Endothelial cell of umbilical vein (primary cell): ENCODE measurements at regions not wholly inside any gene's neighbourhood (a gene's known extent, or its start where the extent isn't known, plus 50 kb on each side); places are given as distances from the start of the nearest gene placed in this dataset.

Experiments
- BruUV-seq: library from RNA; stranded (reverse); fragments of 400-500 nt; replicated peaks from 2 replicates; lab custom pipeline; 2021; lab: Mats Ljungman, UMichigan
- CTCF ChIA-PET: fragments of 300-600, 350-600 bp; sonication (Branson Sonifier 250); formaldehyde crosslinking; loops from one replicate; lab custom pipeline; 2021; ENCODE audit warnings: antibody characterized with exemption, inconsistent platforms; lab: Charles Lee
- POLR2A ChIA-PET: fragments of 300-600, 350-600 bp; sonication (Branson Sonifier 250); formaldehyde crosslinking; loops from one replicate; lab custom pipeline; 2021; ENCODE audit warnings: antibody characterized with exemption, inconsistent platforms; lab: Charles Lee
- DNase-seq: peaks from one replicate; pipeline ENCODE4 v3.0.0-alpha.2; 2011; ENCODE audit warnings: low read depth, low spot score
- FAIRE-seq: peaks from 2 replicates; lab custom pipeline; 2011; peaks lifted over from hg19 to GRCh38; lab: Jason Lieb, UNC
- H2AFZ ChIP-seq: 2 replicates; pipeline ENCODE4 v1.6.0; 2012; ENCODE audit warnings: low read depth, low read length, control low read depth, inconsistent platforms
- H3K27ac ChIP-seq: 2 replicates; pipeline ENCODE4 v1.5.1; 2011; ENCODE audit warnings: low read depth, mild to moderate bottlenecking, control low read depth, low read length, moderate library complexity; ENCODE audit not compliant: insufficient read depth
- H3K27me3 ChIP-seq, 2 experiments: 2 replicates each; pipeline versions ENCODE4 v1.6.0 to v1.6.1; 2011; ENCODE audit warnings: low read length in 2 of 2, mixed read lengths in 1 of 2; ENCODE audit not compliant: control insufficient read depth in 2 of 2, insufficient read depth in 2 of 2
- H3K36me3 ChIP-seq, 2 experiments: 2 replicates in 1 of 2; 3 replicates in 1 of 2; pipeline ENCODE4 v1.5.1; 2011; ENCODE audit warnings: low read length in 2 of 2, mild to moderate bottlenecking in 1 of 2, moderate library complexity in 1 of 2; ENCODE audit not compliant: control insufficient read depth in 2 of 2, insufficient read depth in 2 of 2; ENCODE audit errors: extremely low read depth in 1 of 2
- H3K4me1 ChIP-seq: 3 replicates; pipeline ENCODE4 v1.5.1; 2011; ENCODE audit warnings: mild to moderate bottlenecking, low read length; ENCODE audit not compliant: control insufficient read depth, insufficient read depth; ENCODE audit errors: extremely low read depth
- H3K4me2 ChIP-seq: 2 replicates; pipeline ENCODE4 v1.6.1; 2011; ENCODE audit warnings: low read length, control low read depth, mixed read lengths; ENCODE audit not compliant: insufficient read depth
- H3K4me3 ChIP-seq, 3 experiments: fragments of 200-600 bp in 1 of 3; sonication (generic), shearing (Covaris generic) in 1 of 3; replicated peaks in 1 of 3; 2 replicates each; pipeline ENCODE4 v1.5.1; 2011 to 2016; ENCODE audit warnings: control low read depth in 3 of 3, low read length in 3 of 3, mild to moderate bottlenecking in 2 of 3, inconsistent platforms in 1 of 3, low read depth in 1 of 3, moderate library complexity in 1 of 3; ENCODE audit not compliant: insufficient read depth in 1 of 3
- H3K79me2 ChIP-seq: 2 replicates; pipeline ENCODE4 v1.6.0; 2012; ENCODE audit warnings: low read length, inconsistent platforms; ENCODE audit not compliant: control insufficient read depth, insufficient read depth
- H3K9ac ChIP-seq: replicated peaks from 2 replicates; pipeline ENCODE3; 2011; ENCODE audit warnings: low read length, control low read depth; ENCODE audit not compliant: insufficient read depth; ENCODE audit errors: extremely low read depth
- H3K9me1 ChIP-seq: replicated peaks from 3 replicates; pipeline ENCODE4 v1.6.0; 2011; ENCODE audit warnings: mild to moderate bottlenecking, low read length; ENCODE audit not compliant: control insufficient read depth, insufficient read depth; ENCODE audit errors: extremely low read depth
- H3K9me3 ChIP-seq: replicated peaks from 2 replicates; pipeline ENCODE4 v1.5.1; 2012; ENCODE audit warnings: low read length, inconsistent platforms; ENCODE audit not compliant: control insufficient read depth, insufficient read depth
- H4K20me1 ChIP-seq: replicated peaks from 2 replicates; pipeline ENCODE3; 2011; ENCODE audit warnings: mild to moderate bottlenecking, low read length; ENCODE audit not compliant: control insufficient read depth, insufficient read depth; ENCODE audit errors: extremely low read depth
- CTCF ChIP-seq, 2 donors: IDR thresholded peaks; 1 replicate in 1 of 2; 2 replicates in 1 of 2; pipeline ENCODE4 v1.5.1; 2011; ENCODE audit warnings: low read length in 2 of 2, mild to moderate bottlenecking in 2 of 2, moderate library complexity in 2 of 2, control low read depth in 1 of 2, inconsistent platforms in 1 of 2, low read depth in 1 of 2; ENCODE audit not compliant: insufficient read depth in 1 of 2; ENCODE audit errors: extremely low read depth in 1 of 2
- EZH2 ChIP-seq: IDR thresholded peaks from 2 replicates; pipeline ENCODE4 v1.6.1; 2012; ENCODE audit warnings: borderline replicate concordance, low read depth, mild to moderate bottlenecking, moderate library complexity, low read length, inconsistent platforms; ENCODE audit not compliant: severe bottlenecking
- FOS ChIP-seq: IDR thresholded peaks from 2 replicates; pipeline ENCODE4 v1.6.1; 2011; ENCODE audit warnings: mild to moderate bottlenecking, low read length, moderate library complexity, borderline replicate concordance; ENCODE audit not compliant: insufficient read depth
- GATA2 ChIP-seq: IDR thresholded peaks from 2 replicates; pipeline ENCODE4 v1.7.0; 2011; ENCODE audit warnings: low read depth, mild to moderate bottlenecking, moderate library complexity, mixed read lengths, low read length; ENCODE audit not compliant: insufficient read length, insufficient read depth
- JUN ChIP-seq: IDR thresholded peaks from 2 replicates; pipeline ENCODE4 v1.6.1; 2011; ENCODE audit warnings: borderline replicate concordance, low read depth; ENCODE audit not compliant: insufficient read length, insufficient read depth
- MAX ChIP-seq: IDR thresholded peaks from 2 replicates; pipeline ENCODE4 v1.6.1; 2011; ENCODE audit not compliant: insufficient read depth, insufficient read length
- MYC ChIP-seq: IDR thresholded peaks from one replicate; pipeline ENCODE4 v1.6.1; 2011; ENCODE audit warnings: mild to moderate bottlenecking, low read depth, low read length
- dilution Hi-C: fragments of 300-500 bp; cut with MboI; formaldehyde crosslinking; loops from one replicate; pipeline ENCODE4 v1.15.0; 2019; ENCODE audit warnings: low sequenced_read_pairs; ENCODE audit not compliant: extremely low pct_ligation_motif_present
- intact Hi-C: fragments of 100-400 bp; cut with micrococcal nuclease; formaldehyde crosslinking; loops from one replicate; pipeline ENCODE4 v1.10.0; 2022

GRCh38 chr10:21432266-21432665, 93.2 kb downstream of the SKIDA1 start:
- H4K20me1 ChIP-seq, result no peaks in the 10 kb centered on the region
- FAIRE-seq (no peak), DNase-seq (no peak)
- H3K4me2 ChIP-seq, result no peak overlapping the region
- no peaks in the 10 kb centered on the region for H3K9me1 ChIP-seq
- H3K4me1 ChIP-seq, result no peaks in the 10 kb centered on the region
- no peaks in the 10 kb centered on the region for H3K27me3 ChIP-seq
- no peak overlapping the region for H3K9ac ChIP-seq
- H2AFZ ChIP-seq, result no peak overlapping the region
- H3K36me3 ChIP-seq, result no peaks in the 10 kb centered on the region
- H3K27ac ChIP-seq, result no peak overlapping the region
- TF ChIP-seq CTCF (IDR thresholded peaks at IDR 0.05; ENCODE audit: extremely low read depth in 1 of 2, insufficient read depth in 1 of 2, low read depth in 1 of 2, low read length in 2 of 2) (no peak), MAX (no peak), EZH2 (no peak), JUN (no peak), GATA2 (no peak), FOS (no peak), MYC (no peak)
- no peaks in the 10 kb centered on the region for H3K9me3 ChIP-seq
- dilution Hi-C loops (no loop called here), intact Hi-C loops (no loop called here)
- ChIA-PET POLR2A (no interaction called here), CTCF (no interaction called here)
- no peak overlapping the region for H3K4me3 ChIP-seq
- H3K79me2 ChIP-seq, result no peaks in the 10 kb centered on the region
- no TSS peak for BruUV-seq
